Activated T-cell treated with anti-CD3 and anti-CD28 coated beads for 24 hours (primary cell): ENCODE measurements at regions not wholly inside any gene's neighbourhood (a gene's known extent, or its start where the extent isn't known, plus 50 kb on each side); places are given as distances from the start of the nearest gene placed in this dataset.
"Not testable (repeated sequence)": the region's sequence is repeated elsewhere in the genome, so short reads cannot be mapped to it uniquely, and the experiment has no call there.

ENCODE experiments used
- DNase-seq: peaks from one replicate; pipeline ENCODE4 v3.0.0-alpha.2; 2020; ENCODE audit warnings: low read depth

DNA sequence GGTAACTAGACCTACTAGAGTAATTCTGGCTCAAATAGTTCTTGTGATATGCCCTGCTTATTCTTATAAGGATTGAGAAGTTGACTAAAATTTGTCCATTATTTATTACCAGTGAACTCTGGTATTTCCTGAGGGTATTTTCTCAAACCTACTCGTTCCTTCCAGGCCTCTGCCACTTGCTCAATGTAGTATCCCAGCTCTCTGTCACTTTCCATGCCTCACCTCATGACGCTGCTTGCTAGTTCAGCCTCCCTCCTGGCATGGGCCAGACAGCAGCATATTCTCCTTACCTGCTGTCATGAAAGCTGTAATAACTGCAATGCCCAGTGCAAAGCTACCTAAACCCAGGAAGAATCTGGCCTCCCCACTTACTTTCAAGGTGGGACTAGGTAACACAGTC, 602.9 kb upstream of the ADAMTS5 start:
- DNase-seq, result no peak

GRCh38 chr21:27569091-27569490, 602.2 kb upstream of the ADAMTS5 start:
- DNase-seq, result no peak

GRCh38 chr21:27567381-27567780, 600.5 kb upstream of the ADAMTS5 start:
- DNase-seq, result no peak

DNA sequence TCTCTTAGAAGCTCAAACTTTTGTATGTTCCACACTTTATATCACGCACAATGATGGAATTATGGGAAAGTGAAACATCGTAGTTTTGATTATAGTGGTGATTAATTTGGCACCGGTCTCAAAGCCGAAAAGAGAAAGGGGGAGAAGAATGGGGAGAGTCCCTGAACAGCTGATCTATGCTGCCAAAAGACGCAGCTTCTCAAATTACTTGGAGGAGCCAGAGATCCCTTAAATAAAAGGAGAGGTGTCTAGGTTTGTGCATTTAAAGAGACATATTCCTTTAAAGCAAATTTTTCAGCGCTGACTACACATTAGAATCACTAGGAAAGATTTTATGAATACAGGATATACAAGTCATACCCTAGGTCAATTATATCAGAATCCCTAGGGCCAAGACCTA, 599.6 kb upstream of the ADAMTS5 start:
- no peak for DNase-seq

GRCh38 chr21:27565364-27565763, 598.5 kb upstream of the ADAMTS5 start:
- DNase-seq, result no peak

DNA sequence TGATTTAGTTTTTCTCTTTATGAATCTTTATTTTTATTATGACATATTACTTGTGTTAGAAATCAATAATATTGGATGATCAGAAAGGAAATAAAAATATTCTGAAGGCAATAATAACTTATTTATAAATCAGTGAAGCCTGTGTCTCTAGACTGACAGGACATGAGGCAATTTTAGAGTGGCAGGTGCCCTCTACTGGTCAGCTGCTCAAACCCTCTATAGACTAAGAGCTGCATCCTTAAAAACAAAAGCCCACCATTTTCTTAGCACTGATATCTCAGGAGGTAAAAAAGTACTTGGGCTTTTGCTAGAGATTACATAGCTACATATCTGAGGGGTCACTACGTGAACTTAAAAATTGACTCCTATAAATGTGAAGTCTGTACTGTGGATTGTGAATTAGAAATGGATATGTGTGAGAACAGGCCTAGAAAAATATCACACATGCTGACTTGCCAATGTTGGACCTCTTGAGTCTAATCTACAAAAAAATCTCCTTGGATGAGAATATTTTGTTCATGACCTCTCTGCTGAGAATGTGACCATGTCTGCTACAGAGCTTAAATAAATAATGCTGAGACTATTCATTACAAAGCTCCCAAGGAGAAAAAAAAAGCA, 597.9 kb upstream of the ADAMTS5 start:
- DNase-seq, result no peak

GRCh38 chr21:27562303-27562702, 595.4 kb upstream of the ADAMTS5 start:
- DNase-seq, result no peak

DNA sequence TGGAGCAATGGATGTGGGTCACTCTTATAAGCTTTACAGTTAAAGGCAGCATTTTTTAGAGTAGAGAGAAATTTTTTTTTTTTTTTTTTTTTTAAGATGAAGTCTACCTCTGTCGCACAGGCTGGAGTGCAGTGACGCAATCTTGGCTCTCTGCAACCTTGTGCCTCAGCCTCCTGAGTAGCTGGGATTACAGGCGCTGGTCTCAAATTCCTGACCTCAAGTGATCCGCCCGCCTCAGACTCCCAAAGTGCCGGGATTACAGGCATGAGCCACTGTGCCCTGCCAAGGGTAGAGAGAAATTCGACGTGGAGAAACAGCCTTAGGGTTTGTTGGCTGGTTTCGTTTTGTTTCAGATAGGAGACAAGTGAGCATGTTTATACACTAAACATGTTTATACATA, 594.2 kb upstream of the ADAMTS5 start:
- no peak for DNase-seq

GRCh38 chr21:27557356-27557755, 590.5 kb upstream of the ADAMTS5 start:
- no peak for DNase-seq

DNA sequence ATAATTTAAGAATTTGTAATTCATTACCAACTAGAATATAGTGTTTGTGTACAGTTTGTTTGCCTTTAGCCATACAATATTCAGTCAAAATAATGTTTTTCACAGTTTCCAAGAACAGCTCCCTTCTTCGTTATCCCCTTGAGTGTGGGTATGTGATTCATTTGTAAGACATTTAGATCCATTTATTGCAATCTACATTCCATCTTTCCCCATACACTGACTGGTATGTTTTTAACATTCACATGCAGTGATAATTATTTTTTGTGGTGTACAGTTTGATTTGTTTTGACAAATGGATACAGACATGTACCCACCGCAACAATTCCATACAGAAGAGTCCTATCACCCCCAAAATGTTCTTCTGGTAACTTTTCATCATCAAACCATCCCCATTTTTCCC, 589.1 kb upstream of the ADAMTS5 start:
- DNase-seq, result no peak

DNA sequence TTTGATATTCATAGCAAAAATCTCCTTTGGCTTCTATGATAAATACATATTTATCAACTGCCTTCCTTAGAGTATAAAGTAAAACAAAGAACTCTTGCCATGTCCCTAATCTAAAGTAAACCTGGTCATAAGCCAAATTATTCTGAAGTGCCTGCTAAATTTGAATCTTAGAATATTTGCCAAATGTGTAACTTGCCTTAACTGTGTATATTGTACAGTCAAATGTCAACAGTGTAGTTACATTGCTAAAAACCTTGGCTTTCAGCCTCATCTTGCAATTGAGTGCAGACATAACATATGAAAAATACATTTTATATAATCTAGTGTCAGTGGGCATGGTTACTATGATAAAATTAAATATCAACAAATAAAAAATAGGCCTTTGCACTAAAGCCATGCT, 583.4 kb upstream of the ADAMTS5 start:
- DNase-seq, result no peak

- DNase-seq, result no peak
Observed at GRCh38 chr21:27548486-27548885, 581.6 kb upstream of the ADAMTS5 start.

GRCh38 chr21:27545754-27546349, 579.0 kb upstream of the ADAMTS5 start:
- no peak for DNase-seq

DNA sequence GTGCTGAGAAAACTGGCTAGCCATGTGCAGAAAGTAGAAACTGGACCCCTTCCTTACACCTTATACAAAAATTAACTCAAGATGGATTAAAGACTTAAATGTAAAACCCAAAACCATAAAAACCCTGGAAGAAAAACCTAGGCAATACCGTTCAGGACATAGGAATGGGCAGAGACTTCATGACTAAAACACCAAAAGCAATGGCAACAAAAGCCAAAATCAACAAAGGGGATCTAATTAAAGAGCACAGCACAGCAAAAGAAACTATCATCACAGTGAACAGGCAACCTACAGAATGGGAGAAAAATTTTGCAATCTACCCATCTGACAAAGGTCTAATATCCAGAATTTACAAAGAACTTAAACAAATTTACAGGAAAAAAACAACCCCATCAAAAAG, 575.2 kb upstream of the ADAMTS5 start:
- DNase-seq, result not testable (repeated sequence)

GRCh38 chr21:27536319-27536718, 569.4 kb upstream of the ADAMTS5 start:
- DNase-seq, result no peak

- DNase-seq, result no peak
Observed at GRCh38 chr21:27535188-27535587, 568.3 kb upstream of the ADAMTS5 start.

- DNase-seq, result no peak
Observed at GRCh38 chr21:27534206-27534605, 567.3 kb upstream of the ADAMTS5 start.

GRCh38 chr21:27532076-27532475, 565.2 kb upstream of the ADAMTS5 start:
- DNase-seq, result no peak

DNA sequence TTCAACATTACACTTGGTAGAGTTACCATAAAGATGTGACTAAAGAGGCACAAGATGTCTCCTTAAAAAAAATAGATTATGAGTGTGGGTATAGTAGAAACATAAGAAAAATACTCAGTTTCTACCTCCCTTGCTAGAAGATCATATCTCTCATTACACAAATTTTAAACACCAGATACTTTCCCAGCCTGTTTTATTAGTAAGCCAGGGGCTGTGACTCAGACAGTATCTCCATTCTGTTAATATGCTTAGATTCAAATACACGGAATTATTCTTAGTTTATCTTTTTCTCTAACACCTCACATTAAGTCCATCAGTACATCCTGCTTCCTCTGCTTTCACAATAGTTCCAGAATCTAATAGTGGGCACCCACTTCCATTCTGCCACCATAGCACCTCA, 561.8 kb upstream of the ADAMTS5 start:
- DNase-seq, result no peak

GRCh38 chr21:27526451-27526850, 559.6 kb upstream of the ADAMTS5 start:
- no peak for DNase-seq

DNA sequence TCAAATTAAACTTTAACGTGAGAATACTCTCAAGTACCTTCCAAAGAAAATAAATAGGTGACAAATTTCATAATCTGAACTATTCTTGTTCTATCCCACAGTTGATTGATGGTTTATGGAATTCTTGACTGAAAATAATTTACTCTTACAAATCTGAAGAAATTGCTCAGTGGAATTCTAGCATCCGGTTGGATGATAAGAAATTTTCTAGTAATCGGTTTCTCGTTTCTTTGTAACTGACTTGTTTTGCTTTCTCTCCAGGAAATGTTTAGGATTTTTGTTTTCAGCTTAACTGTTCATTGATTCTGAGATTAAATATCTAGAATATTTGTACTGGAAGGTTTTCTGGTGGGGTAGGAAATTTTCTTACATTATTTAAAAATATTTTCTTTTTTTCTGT, 558.9 kb upstream of the ADAMTS5 start:
- DNase-seq, result no peak

DNA sequence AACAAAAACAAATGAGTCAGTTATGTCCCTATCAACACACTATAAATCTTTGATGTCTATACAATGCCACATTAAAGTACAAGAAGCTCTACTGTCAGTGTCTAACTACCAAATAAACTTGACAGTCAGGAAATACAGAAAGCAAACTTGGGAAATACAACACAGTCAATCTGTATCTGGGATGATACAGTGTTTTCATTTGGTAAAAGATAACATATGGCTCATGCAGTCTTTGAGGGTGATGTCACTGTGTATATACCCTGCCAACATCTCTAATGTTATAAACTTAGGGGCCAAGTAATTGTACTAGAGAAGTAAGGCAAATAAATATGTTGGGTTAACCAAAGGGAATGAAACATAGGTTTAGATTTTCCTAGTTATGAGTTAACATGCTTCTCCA, 552.5 kb upstream of the ADAMTS5 start:
- DNase-seq, result no peak

- not testable (repeated sequence) for DNase-seq
Observed at GRCh38 chr21:27517177-27517576, 550.3 kb upstream of the ADAMTS5 start.

- no peak for DNase-seq
Observed at GRCh38 chr21:27515676-27516075, 548.8 kb upstream of the ADAMTS5 start.
